ENCODE measurements at regions not wholly inside any gene's neighbourhood (a gene's known extent, or its start where the extent isn't known, plus 50 kb on each side); places are given as distances from the start of the nearest gene placed in this dataset.
"Not testable (repeated sequence)": the region's sequence is repeated elsewhere in the genome, so short reads cannot be mapped to it uniquely, and the experiment has no call there.

DNA sequence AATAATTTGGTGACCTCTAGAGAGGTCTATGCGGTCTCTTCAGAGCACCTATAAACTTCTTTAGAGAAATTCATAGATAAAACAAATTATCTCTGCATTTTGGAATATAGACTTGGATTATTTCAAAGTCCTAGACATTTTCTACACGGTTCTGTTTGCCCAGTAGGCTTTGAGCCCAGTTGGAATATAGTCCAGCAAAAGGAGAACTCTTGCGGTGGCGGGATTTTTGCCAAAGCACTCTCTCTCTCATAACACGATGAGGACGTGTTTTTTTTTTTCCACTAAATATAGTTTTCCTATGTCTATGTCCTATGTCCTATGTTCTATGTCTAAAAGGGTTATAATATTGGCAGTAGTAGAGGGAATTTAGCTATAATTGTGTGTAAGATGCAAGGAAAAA is 164.9 kb upstream of the AGR3 start:
- no peak for DNase-seq (ENCODE audit: low read depth, low spot score)

DNA sequence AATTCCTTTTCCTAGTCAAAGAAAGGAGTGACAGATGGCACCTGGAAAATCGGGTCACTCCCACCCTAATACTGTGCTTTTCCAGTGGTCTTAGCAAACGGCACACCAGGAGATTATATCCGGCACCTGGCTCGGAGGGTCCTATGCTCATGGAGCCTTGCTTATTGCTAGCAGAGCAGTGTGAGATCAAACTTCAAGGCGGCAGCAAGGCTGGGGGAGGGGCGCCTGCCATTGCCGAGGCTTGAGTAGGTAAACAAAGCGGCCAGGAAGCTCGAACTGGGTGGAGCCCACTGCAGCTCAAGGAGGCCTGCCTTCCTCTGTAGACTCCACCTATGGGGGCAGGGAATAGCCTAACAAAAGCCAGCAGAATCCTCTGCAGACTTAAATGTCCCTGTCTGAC is 171.4 kb upstream of the AGR3 start:
- not testable (repeated sequence) for DNase-seq (ENCODE audit: low read depth, low spot score)

DNA sequence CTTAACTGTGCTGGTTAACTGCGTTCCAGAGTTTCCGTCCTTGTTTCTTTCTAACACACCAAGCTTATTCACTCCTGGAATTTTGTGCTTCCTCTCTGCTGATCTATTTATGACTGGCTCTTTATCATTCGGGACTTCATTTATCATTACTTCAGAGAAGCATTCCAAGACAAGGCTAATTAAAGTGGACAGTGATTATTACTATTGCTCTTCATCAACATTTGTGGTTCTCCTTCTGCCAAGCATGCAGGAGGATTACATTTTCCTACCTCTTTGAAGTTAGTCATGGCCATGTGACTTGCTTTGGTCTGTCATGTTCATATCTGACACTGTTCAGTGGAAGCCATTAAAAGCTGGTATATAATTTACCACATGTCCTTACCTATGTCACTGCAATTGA is 172.4 kb upstream of the AGR3 start:
- no peak for DNase-seq (ENCODE audit: low read depth, low spot score)

DNA sequence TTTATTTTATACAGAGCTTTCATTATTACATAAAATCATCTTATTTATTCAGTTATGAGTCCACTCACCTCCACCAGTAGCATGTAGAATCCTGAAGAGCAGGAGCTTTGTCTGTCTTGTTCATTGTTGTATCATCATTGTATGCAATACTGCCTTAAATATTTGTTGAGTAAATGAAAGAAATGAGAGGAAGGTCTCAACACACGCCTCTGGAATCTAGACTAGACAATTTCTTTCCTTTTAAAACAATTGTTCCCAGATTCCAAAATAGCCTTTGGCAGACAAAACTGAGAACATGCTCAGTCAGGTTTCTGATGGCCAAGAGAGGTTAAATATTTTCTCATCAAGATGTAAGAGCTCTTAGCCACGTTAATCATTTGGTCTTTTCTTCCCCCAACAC is 173.1 kb upstream of the AGR3 start:
- DNase-seq (ENCODE audit: low read depth, low spot score) = no peak

DNA sequence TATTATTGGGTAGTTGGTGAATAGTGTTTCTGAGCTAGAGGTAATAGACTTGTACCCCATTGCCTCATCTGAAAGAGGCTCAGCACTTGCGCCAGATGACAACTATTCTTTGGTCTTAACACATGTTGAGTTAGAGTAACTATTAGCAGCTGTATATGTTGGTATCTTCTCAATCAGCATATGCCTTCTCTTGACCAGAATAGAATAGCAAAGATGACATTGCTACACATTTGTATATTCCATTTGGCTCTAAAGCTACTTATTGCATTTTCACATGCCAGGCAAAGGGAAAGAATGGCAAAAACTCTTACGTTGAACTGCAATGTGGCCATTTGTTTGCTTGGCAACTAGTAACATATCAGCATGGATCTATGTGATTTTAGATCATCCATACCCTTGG is 173.8 kb upstream of the AGR3 start:
- no peak for DNase-seq (ENCODE audit: low read depth, low spot score)

DNA sequence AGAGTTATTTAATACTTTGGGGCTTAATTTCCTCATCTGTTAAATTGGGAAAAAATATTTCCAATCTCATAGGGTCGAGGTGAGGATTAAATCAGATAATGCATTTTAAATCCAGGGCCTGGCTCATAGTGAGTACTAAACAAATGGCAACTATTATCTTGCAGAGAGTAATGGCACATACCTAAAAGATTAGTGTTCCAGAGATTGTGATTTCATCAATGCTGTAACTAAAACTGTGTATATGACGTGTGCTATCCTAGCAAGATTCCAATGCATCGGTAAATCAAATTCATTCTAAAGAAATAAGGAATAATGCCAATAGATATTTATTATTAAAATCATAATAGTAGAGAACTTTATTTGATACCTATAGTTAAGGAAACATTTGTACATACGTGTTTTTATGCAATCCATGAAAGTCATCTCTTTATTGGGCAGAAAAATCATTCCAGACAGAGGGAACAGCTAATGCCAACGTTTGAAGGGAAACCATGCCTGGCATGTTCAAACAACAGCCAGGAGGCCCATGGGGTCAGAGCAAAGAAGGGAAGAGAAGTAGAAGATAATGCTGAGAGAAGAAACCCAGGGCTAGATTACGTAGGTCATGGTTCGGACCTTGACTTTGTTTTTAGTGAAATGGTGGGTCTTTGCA is 174.8 kb upstream of the AGR3 start:
- DNase-seq (ENCODE audit: low read depth, low spot score) = no peak

DNA sequence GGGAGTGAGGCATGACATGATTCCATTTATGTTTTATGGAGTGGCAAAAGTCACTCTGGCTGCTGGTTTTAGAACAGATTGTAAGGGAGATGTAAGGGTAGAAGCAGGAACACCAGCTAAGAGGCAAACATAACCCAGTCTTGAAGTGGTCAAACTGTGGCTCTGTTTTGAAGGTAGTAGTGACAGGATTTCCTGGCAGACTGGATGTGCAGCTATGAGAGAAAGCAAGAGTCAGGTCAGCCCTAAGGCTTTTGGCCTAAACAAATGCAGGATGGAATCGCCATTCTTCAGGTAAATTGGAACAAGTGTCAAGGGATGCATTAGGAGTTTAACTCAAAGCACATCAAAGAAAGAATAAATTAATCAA is 175.3 kb upstream of the AGR3 start:
- DNase-seq (ENCODE audit: low read depth, low spot score) = no peak

DNA sequence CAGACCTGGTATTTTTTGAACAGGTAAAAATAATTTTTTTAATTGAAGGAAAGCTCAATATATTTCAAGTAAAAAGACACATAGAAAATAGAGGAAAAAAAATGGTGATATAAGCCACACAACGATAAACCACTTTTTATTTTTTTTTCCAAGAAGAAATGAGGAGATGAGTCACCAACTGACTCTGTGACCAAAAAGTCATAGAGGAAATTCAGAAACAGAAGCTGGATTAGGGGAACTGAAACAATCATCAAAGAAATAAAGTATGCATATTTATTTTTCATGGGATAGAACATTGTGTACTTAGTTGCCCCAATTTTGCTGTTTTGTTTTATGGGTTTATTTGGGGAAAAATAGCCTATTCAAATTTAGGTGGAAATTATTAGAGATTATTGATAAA is 176.8 kb upstream of the AGR3 start:
- DNase-seq (ENCODE audit: low read depth, low spot score) = no peak

DNA sequence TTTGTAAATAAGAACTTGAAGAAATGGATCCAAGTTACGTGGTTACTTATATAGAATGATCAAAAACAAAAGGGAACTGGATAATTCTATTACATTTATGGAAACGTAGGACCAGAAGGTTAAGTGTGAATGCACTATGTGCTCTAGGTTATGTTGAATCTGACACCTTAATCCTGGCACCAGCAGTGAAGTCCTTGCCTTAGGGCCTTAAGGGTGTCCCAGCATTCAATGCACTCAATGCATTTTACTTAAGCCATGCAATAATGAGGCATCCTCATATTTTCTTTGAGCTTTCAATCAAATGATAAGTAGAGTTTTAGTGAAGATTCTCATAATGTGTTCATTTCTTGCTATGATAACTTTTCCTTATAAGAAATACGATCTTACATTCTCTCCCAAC is 178.3 kb upstream of the AGR3 start:
- no peak for DNase-seq (ENCODE audit: low read depth, low spot score)

DNA sequence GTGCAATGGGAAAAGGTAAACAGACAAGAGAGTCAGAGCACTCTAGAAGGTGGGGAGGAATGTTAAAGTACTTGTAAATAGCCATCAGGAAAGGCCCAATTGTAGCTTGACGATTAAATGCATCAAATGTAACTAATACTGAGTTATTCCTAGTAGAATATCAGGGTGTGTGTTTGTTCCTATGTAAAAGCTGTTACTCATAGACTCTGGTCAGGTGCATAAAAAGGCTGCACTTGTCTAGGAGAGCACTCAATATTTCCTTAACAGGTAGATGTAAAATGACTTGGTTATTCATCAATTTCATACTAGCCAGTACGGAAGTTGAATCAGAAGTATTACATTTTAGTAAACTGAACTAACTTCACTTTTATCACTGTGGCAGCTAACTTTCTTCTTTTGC is 179.7 kb upstream of the AGR3 start:
- no peak for DNase-seq (ENCODE audit: low read depth, low spot score)

DNA sequence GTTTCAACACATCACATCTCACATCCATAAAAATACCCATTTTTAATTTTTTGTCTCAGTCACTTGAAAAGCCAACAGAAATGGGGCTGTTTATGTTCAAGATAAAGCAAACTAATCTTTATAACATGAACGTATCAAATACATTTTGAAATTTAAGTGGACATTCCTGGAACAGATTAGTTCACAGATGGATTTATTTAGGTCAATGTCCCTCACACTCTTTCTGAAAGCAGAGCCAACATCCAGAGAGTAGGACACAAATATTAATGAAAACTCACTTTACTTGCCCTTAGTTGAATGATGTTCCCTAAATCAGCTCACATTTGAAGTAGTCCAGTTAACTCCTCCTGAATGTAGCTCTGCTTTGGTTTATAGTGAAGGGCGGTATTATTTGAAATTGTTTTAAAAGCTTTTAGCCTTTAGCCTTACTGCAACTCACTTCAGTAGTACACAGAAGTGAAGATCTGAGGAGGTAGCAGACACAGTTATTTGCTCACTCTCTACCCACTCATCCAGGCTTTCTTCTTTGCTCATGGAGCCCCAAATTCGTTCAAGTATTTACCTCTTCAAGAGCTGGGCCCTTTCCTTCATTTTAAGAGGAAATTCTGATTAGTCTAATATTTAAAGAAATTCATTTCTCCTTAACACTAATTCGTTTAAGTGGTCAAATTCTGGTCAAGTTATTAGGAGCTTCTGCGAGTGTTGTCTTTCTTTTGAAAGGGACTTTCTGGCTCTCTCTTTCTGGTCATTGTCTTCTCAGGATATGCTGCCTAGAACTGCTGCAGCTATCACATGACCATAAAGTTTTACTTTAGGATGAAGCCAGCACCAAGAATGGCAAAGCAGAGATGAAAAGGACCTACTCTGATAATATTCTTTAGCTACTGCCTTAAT is 180.6 kb upstream of the AGR3 start:
- no peak for DNase-seq (ENCODE audit: low read depth, low spot score)

DNA sequence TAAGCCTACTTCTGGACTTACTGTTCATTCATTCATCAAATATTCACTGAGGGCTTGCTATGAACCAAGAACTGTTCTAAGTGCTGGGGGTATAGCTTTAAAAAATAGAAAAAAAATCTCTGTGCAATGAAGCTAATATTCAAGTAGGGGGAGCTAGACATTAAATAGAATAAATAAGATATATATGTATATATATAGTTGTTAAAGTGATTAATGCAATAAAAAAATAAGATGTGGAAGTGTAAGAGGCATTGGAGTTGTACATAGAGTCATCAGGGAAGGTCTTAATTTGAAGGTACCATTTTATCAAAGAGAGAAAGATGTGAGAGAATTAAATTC is 181.2 kb upstream of the AGR3 start:
- DNase-seq (ENCODE audit: low read depth, low spot score) = no peak

DNA sequence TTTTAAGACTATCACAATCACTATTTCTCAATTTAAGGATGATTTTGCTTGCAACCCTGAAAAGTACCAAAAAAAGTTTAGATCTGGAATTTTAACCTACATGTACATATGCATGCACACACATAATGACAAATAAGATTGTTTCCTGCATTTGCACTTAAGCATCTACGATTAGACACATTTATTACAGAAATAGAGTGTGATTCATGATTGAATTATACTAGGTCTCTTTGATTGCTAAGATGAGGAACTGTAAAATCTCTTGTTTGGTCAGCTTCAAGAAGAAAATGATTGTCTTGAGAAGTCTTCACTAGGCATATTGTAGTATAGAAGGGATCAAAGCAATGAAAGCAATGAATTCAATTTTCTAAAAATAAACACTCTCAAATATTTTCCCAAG is 185.9 kb upstream of the AGR3 start:
- DNase-seq (ENCODE audit: low read depth, low spot score) = no peak

DNA sequence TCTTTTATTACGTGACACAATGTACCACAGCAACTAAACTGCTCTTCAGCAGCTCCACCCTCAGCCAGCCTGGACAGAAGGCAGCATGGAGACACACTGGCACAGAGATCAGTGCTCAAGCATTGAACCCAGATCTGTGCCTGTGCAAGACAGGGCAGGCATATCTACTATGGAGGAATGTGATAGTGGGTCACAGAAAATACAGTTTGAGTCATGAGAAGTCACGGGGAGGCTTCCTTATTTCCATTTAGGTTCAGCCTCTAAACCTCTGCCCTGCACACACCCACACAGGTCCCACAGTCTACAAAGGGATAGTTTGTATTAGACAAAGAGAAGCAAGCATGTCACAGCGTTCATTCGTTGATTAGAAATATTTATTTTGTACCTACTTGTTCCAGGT is 187.4 kb upstream of the AGR3 start:
- no peak for DNase-seq (ENCODE audit: low read depth, low spot score)

DNA sequence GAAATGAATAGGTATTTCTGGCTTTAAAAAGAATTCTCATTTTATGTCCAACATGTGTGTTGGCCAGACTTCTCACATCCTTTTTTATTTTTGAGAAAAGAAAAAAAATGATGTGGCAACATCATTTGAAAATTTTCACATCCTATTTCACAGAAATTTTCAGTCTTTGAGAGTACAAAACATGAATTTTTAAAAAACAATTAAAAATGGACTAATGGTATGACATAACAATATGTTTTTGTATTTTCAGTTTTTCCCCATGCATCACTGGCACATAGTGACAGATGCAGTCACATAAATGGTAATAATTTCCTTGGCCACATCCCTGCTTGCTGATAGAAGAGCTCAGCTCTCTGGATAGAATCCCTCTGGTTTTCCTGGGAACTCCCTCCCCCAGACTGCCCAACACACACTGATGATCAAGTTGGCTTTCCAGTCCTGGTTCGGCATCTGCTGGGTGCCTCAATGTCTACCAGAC is 188.5 kb upstream of the AGR3 start:
- DNase-seq (ENCODE audit: low read depth, low spot score) = no peak

DNA sequence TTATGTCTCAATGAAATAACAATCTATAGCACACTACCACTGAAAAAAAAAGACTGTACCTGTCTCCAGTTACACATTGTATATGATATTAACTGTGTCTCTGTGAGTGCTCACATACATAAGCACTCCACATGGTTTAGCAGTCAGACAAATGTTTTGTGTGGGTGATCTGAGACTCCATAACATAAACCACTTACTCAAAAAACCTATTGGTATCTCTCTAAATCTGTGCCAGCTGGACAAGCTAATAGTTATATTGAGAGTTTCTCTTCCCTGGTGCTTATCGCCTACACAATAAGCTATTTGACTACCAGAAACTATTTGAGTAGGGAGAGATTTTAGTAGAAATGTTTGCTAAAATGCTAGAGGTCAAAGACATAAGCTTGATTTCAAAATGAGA is 190.1 kb upstream of the AGR3 start:
- no peak for DNase-seq (ENCODE audit: low read depth, low spot score)

DNA sequence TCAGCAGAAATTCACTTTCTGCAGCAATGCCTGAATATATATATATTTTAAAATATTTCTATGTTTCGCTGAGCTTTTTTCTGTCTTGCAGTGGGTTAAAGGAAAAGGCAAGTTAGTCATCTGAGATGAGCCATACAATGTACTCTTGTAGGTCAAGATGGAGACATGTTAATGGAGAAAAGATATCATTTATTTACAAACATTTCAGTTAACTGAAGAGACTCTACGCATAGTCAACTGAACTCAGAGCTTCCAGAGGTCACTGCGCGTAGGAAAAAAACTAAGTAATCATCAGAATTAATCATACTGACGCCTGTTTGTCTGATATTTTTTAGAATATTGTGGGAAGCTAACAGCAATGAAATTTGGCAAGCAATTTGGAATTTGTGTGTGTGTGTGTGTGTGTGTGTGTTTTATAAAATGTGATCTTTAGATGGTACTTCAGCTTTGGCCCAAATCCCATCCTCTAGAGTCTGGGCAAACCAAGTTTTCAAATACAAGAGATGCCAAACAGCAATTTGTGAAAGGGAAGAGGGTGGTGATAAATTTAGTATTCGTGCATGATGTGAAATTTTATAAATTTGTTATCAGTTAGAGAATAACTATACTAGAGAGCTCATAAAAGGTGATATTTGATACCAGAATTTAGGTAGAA is 193.9 kb upstream of the AGR3 start:
- no peak for DNase-seq (ENCODE audit: low read depth, low spot score)

DNA sequence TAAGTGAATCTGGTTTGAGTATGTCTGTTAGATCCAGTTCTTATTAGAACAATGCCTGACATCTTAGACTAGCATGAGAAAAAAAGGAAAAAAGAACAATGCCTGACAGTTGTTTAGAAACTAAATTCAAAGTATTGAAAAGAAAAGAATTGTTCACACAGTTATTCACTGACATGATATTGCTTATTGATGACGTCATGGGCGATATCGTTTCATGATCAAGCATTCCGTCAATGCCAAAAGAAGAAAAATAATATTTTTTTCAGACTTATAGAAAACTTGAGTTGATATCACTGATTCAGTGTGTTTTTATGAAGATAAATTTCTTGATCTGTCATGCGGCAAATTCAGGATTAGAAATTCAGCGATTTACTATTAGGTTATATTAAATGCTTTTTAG is 196.5 kb upstream of the AGR3 start:
- DNase-seq (ENCODE audit: low read depth, low spot score) = no peak

DNA sequence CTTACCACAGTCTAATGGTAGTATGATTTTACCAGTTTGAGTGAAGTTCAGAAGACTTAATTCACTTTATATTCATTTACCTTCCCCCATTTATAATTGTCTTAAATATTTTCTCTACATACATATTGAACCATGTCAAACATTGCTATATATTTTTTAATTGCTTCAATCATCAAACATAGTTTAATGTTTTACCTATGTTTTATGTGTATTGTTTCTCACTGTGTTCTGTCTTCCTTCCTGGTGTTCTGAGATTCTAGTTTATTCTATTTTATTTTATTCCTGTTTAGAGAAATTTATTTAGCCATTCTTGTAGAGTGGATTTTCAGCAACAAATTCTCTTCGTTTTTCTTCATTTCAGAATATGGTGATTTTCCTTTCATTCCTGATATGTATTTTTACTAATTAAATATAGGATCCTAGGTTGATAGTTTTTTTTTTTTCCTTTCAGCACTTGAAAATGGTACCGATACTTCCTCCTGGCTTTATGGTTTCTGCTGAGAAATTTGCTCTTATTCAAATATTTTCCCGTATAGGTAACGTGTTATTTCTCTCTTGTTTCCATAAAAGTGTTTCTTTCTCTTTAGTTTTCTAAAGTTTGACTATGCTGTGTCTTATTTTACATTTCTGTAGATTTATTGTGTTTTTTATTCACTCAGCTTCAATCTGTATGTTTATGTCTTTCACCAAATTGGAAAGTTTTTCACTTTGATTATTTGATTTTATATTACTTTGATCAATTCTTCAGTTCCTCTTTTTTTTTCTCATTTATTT is 201.8 kb upstream of the AGR3 start:
- DNase-seq (ENCODE audit: low read depth, low spot score) = no peak

DNA sequence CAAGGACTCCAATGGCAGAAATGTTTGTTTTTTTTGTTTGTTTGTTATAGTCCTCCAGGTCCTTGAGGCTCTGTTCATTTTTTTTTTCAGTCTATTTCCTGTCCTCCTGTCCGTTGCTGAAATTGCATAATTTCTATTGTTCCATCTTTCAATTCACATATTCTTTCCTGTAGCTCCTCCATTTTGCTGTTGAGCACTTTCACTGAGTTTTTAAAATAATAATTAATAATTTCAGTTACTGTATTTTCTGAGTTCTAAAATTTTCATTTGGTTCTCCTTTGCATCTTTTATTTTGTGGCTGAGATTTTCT is 202.3 kb upstream of the AGR3 start:
- no peak for DNase-seq (ENCODE audit: low read depth, low spot score)

DNA sequence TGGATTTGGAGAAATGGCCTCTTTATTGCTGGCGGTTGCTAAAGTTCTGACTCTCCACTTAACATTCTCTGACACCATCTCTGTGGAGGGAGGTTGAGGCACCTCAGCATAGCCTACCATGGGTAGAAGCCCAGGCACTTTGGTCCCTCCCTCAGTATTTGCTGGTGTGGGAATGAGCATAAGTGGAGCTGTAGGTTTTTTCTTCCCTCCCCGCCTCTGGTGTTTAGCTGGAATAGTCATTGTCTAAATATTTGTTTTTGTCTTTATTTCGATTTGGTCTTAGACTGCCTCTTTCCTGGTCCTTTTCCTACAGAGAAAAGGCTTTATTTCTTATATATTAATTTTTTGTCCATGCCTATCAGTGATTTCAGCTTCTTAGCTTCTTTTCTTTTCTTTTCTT is 203.4 kb upstream of the AGR3 start:
- no peak for DNase-seq (ENCODE audit: low read depth, low spot score)

DNA sequence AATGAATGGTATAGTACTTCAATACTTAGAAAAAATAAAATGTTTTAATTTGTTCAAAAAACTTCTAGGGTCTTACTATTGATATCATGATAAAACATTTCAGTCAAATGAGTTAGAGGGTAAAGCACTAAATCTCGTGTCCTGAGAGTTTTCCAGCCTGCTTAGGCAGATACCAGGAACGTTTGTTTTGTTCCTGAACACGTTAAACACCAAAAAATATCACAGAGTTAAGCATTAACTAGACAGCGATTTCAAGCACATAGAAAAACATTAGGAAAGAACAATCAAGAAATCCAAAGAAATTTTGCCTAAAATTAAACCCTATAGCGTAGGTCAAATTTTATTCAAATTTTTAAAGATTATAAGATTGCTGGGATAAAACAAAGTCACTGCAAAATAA is 204.6 kb upstream of the AGR3 start:
- DNase-seq (ENCODE audit: low read depth, low spot score) = no peak

Measured in pulmonary artery endothelial cell (primary cell).